Adipocyte (in vitro differentiated cells): ENCODE measurements at regions not wholly inside any gene's neighbourhood (a gene's known extent, or its start where the extent isn't known, plus 50 kb on each side); places are given as distances from the start of the nearest gene placed in this dataset.

Experiments
- DNase-seq: peaks from one replicate; pipeline ENCODE4 v3.0.0-alpha.2; 2015; ENCODE audit warnings: low read depth
- H3K27me3 ChIP-seq: replicated peaks from 2 replicates; pipeline ENCODE4 v1.7.0; 2013; ENCODE audit warnings: mild to moderate bottlenecking, low read length, moderate library complexity; ENCODE audit not compliant: control insufficient read depth, insufficient read depth
- H3K36me3 ChIP-seq: 2 replicates; pipeline ENCODE4 v1.7.0; 2013; ENCODE audit warnings: low read length, mild to moderate bottlenecking, moderate library complexity; ENCODE audit not compliant: control insufficient read depth, insufficient read depth, severe bottlenecking
- H3K4me1 ChIP-seq: 2 replicates; pipeline ENCODE4 v1.7.0; 2013; ENCODE audit warnings: mild to moderate bottlenecking, low read length, moderate library complexity; ENCODE audit not compliant: control insufficient read depth, insufficient read depth
- H3K4me3 ChIP-seq: 2 replicates; pipeline ENCODE4 v1.7.0; 2013; ENCODE audit warnings: mild to moderate bottlenecking, low read length, moderate library complexity
- H3K9ac ChIP-seq: 2 replicates; pipeline ENCODE4 v1.7.0; 2013; ENCODE audit warnings: mild to moderate bottlenecking, low read length, moderate library complexity
- H3K9me3 ChIP-seq: 2 replicates; pipeline ENCODE4 v1.7.0; 2013; ENCODE audit warnings: mild to moderate bottlenecking, low read length, moderate library complexity; ENCODE audit not compliant: control insufficient read depth

- Histone ChIP-seq H3K9ac (no peak overlapping the region), H3K4me1 (no peaks in the 10 kb centered on the region), H3K9me3 (no peaks in the 10 kb centered on the region), H3K27me3 (no peaks in the 10 kb centered on the region), H3K36me3 (no peaks in the 10 kb centered on the region), H3K4me3 (no peak overlapping the region)
- DNase-seq, result no peak
These were observed 528.9 kb upstream of the ARX start for GRCh38 chrX:25544641-25545040.

GRCh38 chrX:25548811-25549210 is 533.0 kb upstream of the ARX start:
- Histone ChIP-seq H3K9me3 (no peaks in the 10 kb centered on the region), H3K4me1 (no peaks in the 10 kb centered on the region), H3K36me3 (no peaks in the 10 kb centered on the region), H3K27me3 (no peaks in the 10 kb centered on the region), H3K9ac (no peak overlapping the region), H3K4me3 (no peak overlapping the region)
- DNase-seq, result no peak

GRCh38 chrX:25555521-25555920 is 539.8 kb upstream of the ARX start:
- no peak overlapping the region for H3K9ac ChIP-seq
- H3K27me3 ChIP-seq, result no peaks in the 10 kb centered on the region
- no peaks in the 10 kb centered on the region for H3K9me3 ChIP-seq
- DNase-seq, result no peak
- no peaks in the 10 kb centered on the region for H3K4me1 ChIP-seq
- no peaks in the 10 kb centered on the region for H3K36me3 ChIP-seq
- no peak overlapping the region for H3K4me3 ChIP-seq

- no peaks in the 10 kb centered on the region for H3K9me3 ChIP-seq
- no peaks in the 10 kb centered on the region for H3K36me3 ChIP-seq
- no peak for DNase-seq
- no peak overlapping the region for H3K9ac ChIP-seq
- no peaks in the 10 kb centered on the region for H3K4me1 ChIP-seq
- no peak overlapping the region for H3K4me3 ChIP-seq
- H3K27me3 ChIP-seq, result no peaks in the 10 kb centered on the region
These were observed 542.4 kb upstream of the ARX start for GRCh38 chrX:25558137-25558536.

- no peak overlapping the region for H3K9ac ChIP-seq
- H3K9me3 ChIP-seq, result no peaks in the 10 kb centered on the region
- no peak overlapping the region for H3K4me3 ChIP-seq
- no peaks in the 10 kb centered on the region for H3K36me3 ChIP-seq
- H3K4me1 ChIP-seq, result no peaks in the 10 kb centered on the region
- no peaks in the 10 kb centered on the region for H3K27me3 ChIP-seq
- no peak for DNase-seq
These were observed 545.4 kb upstream of the ARX start for GRCh38 chrX:25561190-25561589.

- H3K9me3 ChIP-seq, result no peaks in the 10 kb centered on the region
- no peak overlapping the region for H3K4me3 ChIP-seq
- no peaks in the 10 kb centered on the region for H3K4me1 ChIP-seq
- no peaks in the 10 kb centered on the region for H3K36me3 ChIP-seq
- no peaks in the 10 kb centered on the region for H3K27me3 ChIP-seq
- DNase-seq, result no peak
- H3K9ac ChIP-seq, result no peak overlapping the region
These were observed 557.9 kb upstream of the ARX start for GRCh38 chrX:25573631-25574030.

GRCh38 chrX:25596921-25597320 is 541.2 kb upstream of the MAGEB18 start:
- DNase-seq, result no peak
- Histone ChIP-seq H3K4me1 (no peaks in the 10 kb centered on the region), H3K27me3 (no peaks in the 10 kb centered on the region), H3K9me3 (no peaks in the 10 kb centered on the region), H3K4me3 (no peak overlapping the region), H3K9ac (no peak overlapping the region), H3K36me3 (no peaks in the 10 kb centered on the region)

- no peak overlapping the region for H3K4me3 ChIP-seq
- H3K27me3 ChIP-seq, result no peaks in the 10 kb centered on the region
- no peaks in the 10 kb centered on the region for H3K4me1 ChIP-seq
- no peak for DNase-seq
- H3K9ac ChIP-seq, result no peak overlapping the region
- no peaks in the 10 kb centered on the region for H3K36me3 ChIP-seq
- no peaks in the 10 kb centered on the region for H3K9me3 ChIP-seq
These were observed 540.6 kb upstream of the MAGEB18 start for GRCh38 chrX:25597551-25597950.

- Histone ChIP-seq H3K27me3 (no peaks in the 10 kb centered on the region), H3K4me3 (no peak overlapping the region), H3K36me3 (no peaks in the 10 kb centered on the region), H3K9ac (no peak overlapping the region), H3K4me1 (no peaks in the 10 kb centered on the region), H3K9me3 (no peaks in the 10 kb centered on the region)
- DNase-seq, result no peak
These were observed 539.1 kb upstream of the MAGEB18 start for GRCh38 chrX:25599061-25599460.

- Histone ChIP-seq H3K9me3 (peaks cover 4% of the 10 kb centered on the region), H3K9ac (no peak overlapping the region), H3K4me1 (no peaks in the 10 kb centered on the region), H3K36me3 (no peaks in the 10 kb centered on the region), H3K4me3 (no peak overlapping the region), H3K27me3 (no peaks in the 10 kb centered on the region)
- DNase-seq, result no peak
These were observed 537.4 kb upstream of the MAGEB18 start for GRCh38 chrX:25600776-25601175.

GRCh38 chrX:25601323-25601722 is 536.8 kb upstream of the MAGEB18 start:
- no peaks in the 10 kb centered on the region for H3K27me3 ChIP-seq
- DNase-seq, result no peak
- H3K4me1 ChIP-seq, result no peaks in the 10 kb centered on the region
- H3K4me3 ChIP-seq, result no peak overlapping the region
- peaks cover 4% of the 10 kb centered on the region for H3K9me3 ChIP-seq
- no peak overlapping the region for H3K9ac ChIP-seq
- no peaks in the 10 kb centered on the region for H3K36me3 ChIP-seq

GRCh38 chrX:25618248-25618647 is 519.9 kb upstream of the MAGEB18 start:
- Histone ChIP-seq H3K9ac (no peak overlapping the region), H3K4me3 (no peak overlapping the region), H3K36me3 (no peaks in the 10 kb centered on the region), H3K9me3 (no peaks in the 10 kb centered on the region), H3K27me3 (peaks cover 3% of the 10 kb centered on the region), H3K4me1 (no peaks in the 10 kb centered on the region)
- no peak for DNase-seq
